Adipocyte (in vitro differentiated cells): ENCODE measurements at regions not wholly inside any gene's neighbourhood (a gene's known extent, or its start where the extent isn't known, plus 50 kb on each side); places are given as distances from the start of the nearest gene placed in this dataset.
A peak's percentile ranks its signal among the peaks of the same experiment; 100 is the strongest.

Source experiments
- DNase-seq: peaks from one replicate; pipeline ENCODE4 v3.0.0-alpha.2; 2015; ENCODE audit warnings: low read depth
- H3K27me3 ChIP-seq: replicated peaks from 2 replicates; pipeline ENCODE4 v1.7.0; 2013; ENCODE audit warnings: mild to moderate bottlenecking, low read length, moderate library complexity; ENCODE audit not compliant: control insufficient read depth, insufficient read depth
- H3K36me3 ChIP-seq: 2 replicates; pipeline ENCODE4 v1.7.0; 2013; ENCODE audit warnings: low read length, mild to moderate bottlenecking, moderate library complexity; ENCODE audit not compliant: control insufficient read depth, insufficient read depth, severe bottlenecking
- H3K4me1 ChIP-seq: 2 replicates; pipeline ENCODE4 v1.7.0; 2013; ENCODE audit warnings: mild to moderate bottlenecking, low read length, moderate library complexity; ENCODE audit not compliant: control insufficient read depth, insufficient read depth
- H3K4me3 ChIP-seq: 2 replicates; pipeline ENCODE4 v1.7.0; 2013; ENCODE audit warnings: mild to moderate bottlenecking, low read length, moderate library complexity
- H3K9ac ChIP-seq: 2 replicates; pipeline ENCODE4 v1.7.0; 2013; ENCODE audit warnings: mild to moderate bottlenecking, low read length, moderate library complexity
- H3K9me3 ChIP-seq: 2 replicates; pipeline ENCODE4 v1.7.0; 2013; ENCODE audit warnings: mild to moderate bottlenecking, low read length, moderate library complexity; ENCODE audit not compliant: control insufficient read depth

GRCh38 chr7:130891254-130892094, 157.5 kb upstream of the KLF14 start:
- H3K36me3 ChIP-seq, result peaks cover 45% of the 10 kb centered on the region
- no peaks in the 10 kb centered on the region for H3K27me3 ChIP-seq
- peaks cover 94% of the 10 kb centered on the region for H3K4me1 ChIP-seq
- H3K4me3 ChIP-seq, result peak overlapping the region; percentile 69
- peak; percentile 97 for DNase-seq
- H3K9ac ChIP-seq, result peak overlapping the region; percentile 89
- H3K9me3 ChIP-seq, result no peaks in the 10 kb centered on the region

GRCh38 chr7:130893441-130893894, 159.5 kb upstream of the KLF14 start:
- H3K4me3 ChIP-seq, result no peak overlapping the region
- H3K9me3 ChIP-seq, result no peaks in the 10 kb centered on the region
- peak overlapping the region; percentile 72 for H3K9ac ChIP-seq
- H3K36me3 ChIP-seq, result peaks cover 46% of the 10 kb centered on the region
- H3K27me3 ChIP-seq, result no peaks in the 10 kb centered on the region
- DNase-seq, result peak; percentile 75
- peaks cover 85% of the 10 kb centered on the region for H3K4me1 ChIP-seq

- Histone ChIP-seq H3K9ac (peak overlapping the region; percentile 72), H3K27me3 (no peaks in the 10 kb centered on the region), H3K9me3 (no peaks in the 10 kb centered on the region), H3K36me3 (peaks cover 45% of the 10 kb centered on the region), H3K4me3 (no peak overlapping the region), H3K4me1 (peaks cover 76% of the 10 kb centered on the region)
- DNase-seq, result peak; percentile 63
Measured at GRCh38 chr7:130894146-130894908, 160.3 kb upstream of the KLF14 start.

GRCh38 chr7:130894909-130895750, 161.1 kb upstream of the KLF14 start:
- peaks cover 73% of the 10 kb centered on the region for H3K4me1 ChIP-seq
- no peak for DNase-seq
- no peaks in the 10 kb centered on the region for H3K9me3 ChIP-seq
- H3K36me3 ChIP-seq, result peaks cover 49% of the 10 kb centered on the region
- no peak overlapping the region for H3K4me3 ChIP-seq
- H3K9ac ChIP-seq, result peak overlapping the region; percentile 72
- no peaks in the 10 kb centered on the region for H3K27me3 ChIP-seq

- peak; percentile 60 for DNase-seq
- Histone ChIP-seq H3K4me1 (peaks cover 73% of the 10 kb centered on the region), H3K9me3 (no peaks in the 10 kb centered on the region), H3K4me3 (no peak overlapping the region), H3K27me3 (no peaks in the 10 kb centered on the region), H3K9ac (peak overlapping the region; percentile 72), H3K36me3 (peaks cover 60% of the 10 kb centered on the region)
Measured at GRCh38 chr7:130896051-130896881, 162.3 kb upstream of the KLF14 start.

GRCh38 chr7:130896898-130897514, 163.0 kb upstream of the KLF14 start:
- peak; percentile 91 for DNase-seq
- Histone ChIP-seq H3K9me3 (no peaks in the 10 kb centered on the region), H3K27me3 (no peaks in the 10 kb centered on the region), H3K4me3 (no peak overlapping the region), H3K9ac (peak overlapping the region; percentile 72), H3K4me1 (peaks cover 74% of the 10 kb centered on the region), H3K36me3 (peaks cover 63% of the 10 kb centered on the region)

- no peaks in the 10 kb centered on the region for H3K27me3 ChIP-seq
- H3K36me3 ChIP-seq, result peaks cover 69% of the 10 kb centered on the region
- H3K4me1 ChIP-seq, result peaks cover 77% of the 10 kb centered on the region
- no peak for DNase-seq
- no peaks in the 10 kb centered on the region for H3K9me3 ChIP-seq
- no peak overlapping the region for H3K4me3 ChIP-seq
- peak overlapping the region; percentile 72 for H3K9ac ChIP-seq
Measured at GRCh38 chr7:130897515-130898419, 163.8 kb upstream of the KLF14 start.

- H3K36me3 ChIP-seq, result peaks cover 74% of the 10 kb centered on the region
- DNase-seq, result no peak
- H3K9ac ChIP-seq, result no peak overlapping the region
- no peaks in the 10 kb centered on the region for H3K27me3 ChIP-seq
- H3K9me3 ChIP-seq, result no peaks in the 10 kb centered on the region
- H3K4me3 ChIP-seq, result no peak overlapping the region
- H3K4me1 ChIP-seq, result peaks cover 77% of the 10 kb centered on the region
Measured at GRCh38 chr7:130899071-130899560, 165.1 kb upstream of the KLF14 start.

GRCh38 chr7:130899638-130900401, 165.8 kb upstream of the KLF14 start:
- H3K27me3 ChIP-seq, result no peaks in the 10 kb centered on the region
- H3K36me3 ChIP-seq, result peaks cover 72% of the 10 kb centered on the region
- peaks cover 77% of the 10 kb centered on the region for H3K4me1 ChIP-seq
- DNase-seq, result no peak
- H3K9me3 ChIP-seq, result no peaks in the 10 kb centered on the region
- H3K4me3 ChIP-seq, result no peak overlapping the region
- H3K9ac ChIP-seq, result peak overlapping the region; percentile 46
